OCI-LY7 (cell line): ENCODE measurements at regions not wholly inside any gene's neighbourhood (a gene's known extent, or its start where the extent isn't known, plus 50 kb on each side); places are given as distances from the start of the nearest gene placed in this dataset.

Experiments
- CTCF ChIP-seq: fragments of 200-600 bp; sonication (generic); conservative IDR thresholded peaks from 2 replicates; pipeline ENCODE4 v1.5.1; 2014; ENCODE audit warnings: mild to moderate bottlenecking, antibody characterized with exemption, low read length, moderate library complexity, mixed read lengths
- EZH2phosphoT487 ChIP-seq: fragments of 200-600 bp; sonication (generic); IDR thresholded peaks from 2 replicates; pipeline ENCODE4 v1.6.1; 2018; ENCODE audit warnings: low read depth, borderline replicate concordance, mild to moderate bottlenecking, mixed run types, antibody characterized with exemption, low read length, moderate library complexity, mixed read lengths

- no peak for TF ChIP-seq CTCF
- TF ChIP-seq EZH2phosphoT487: no peak
These were observed 85.3 kb downstream of the MATN1 start for GRCh38 chr1:30638086-30638485.
